Aorta (tissue), 5 donors: ENCODE measurements at regions not wholly inside any gene's neighbourhood (a gene's known extent, or its start where the extent isn't known, plus 50 kb on each side); places are given as distances from the start of the nearest gene placed in this dataset.

Experiments used
- ATAC-seq: fragments of 200-7000 bp; cut with Tn5 transposase; one replicate; pipeline ENCODE4 v1.9.1; 2022; ENCODE audit warnings: moderate library complexity; ENCODE audit not compliant: low FRiP score
- DNase-seq, 2 donors: peaks; one replicate each; pipeline ENCODE4 v3.0.0-alpha.2; 2020
- H3K27ac ChIP-seq, 2 donors: one replicate each; pipeline ENCODE4 v1.5.1; 2013; ENCODE audit warnings: low read length in 2 of 2, mild to moderate bottlenecking in 2 of 2, moderate library complexity in 2 of 2, control low read depth in 1 of 2, inconsistent platforms in 1 of 2, low read depth in 1 of 2
- H3K27me3 ChIP-seq, 2 donors: one replicate each; pipeline ENCODE4 v1.6.1; 2013; ENCODE audit warnings: control low read depth in 1 of 2, low read length in 1 of 2, mild to moderate bottlenecking in 1 of 2, moderate library complexity in 1 of 2; ENCODE audit not compliant: insufficient read depth in 2 of 2, control insufficient read depth in 1 of 2
- H3K36me3 ChIP-seq, 2 donors: one replicate each; pipeline ENCODE4 v1.6.1; 2013; ENCODE audit warnings: control low read depth in 1 of 2, low read length in 1 of 2, mild to moderate bottlenecking in 1 of 2; ENCODE audit not compliant: insufficient read depth in 2 of 2, control insufficient read depth in 1 of 2
- H3K4me1 ChIP-seq, 2 donors: one replicate each; pipeline ENCODE4 v1.6.1; 2013; ENCODE audit warnings: low read length in 2 of 2, control low read depth in 1 of 2, mild to moderate bottlenecking in 1 of 2, moderate library complexity in 1 of 2; ENCODE audit not compliant: insufficient read depth in 2 of 2, control insufficient read depth in 1 of 2
- H3K4me3 ChIP-seq, 2 donors: one replicate each; pipeline ENCODE4 v1.5.1; 2013; ENCODE audit warnings: low read length in 2 of 2, control low read depth in 1 of 2, mild to moderate bottlenecking in 1 of 2
- H3K9me3 ChIP-seq: one replicate; pipeline ENCODE4 v1.6.1; 2013; ENCODE audit warnings: mild to moderate bottlenecking, low read length; ENCODE audit not compliant: control insufficient read depth
- WGBS, 2 donors: extraction: QIAGEN DNeasy Blood & Tissue Kit; methylation state at CpG; one replicate each; pipeline ENCODE4 v1.1.7; 2013; 5-methylcytosine and 5-hydroxymethylcytosine counted together
- intact Hi-C, 2 donors: fragments of 100-400 bp; cut with DNase I; formaldehyde crosslinking; loops; one replicate each; pipeline versions ENCODE4 v1.14.2 to v1.15.0; 2022
- donor health status: healthy with polysubstance abuse.
- donor health status: Bipolar disorder and iron deficiency.
- donor health status: DM: no; HTN: no; CAD: no.
- donor health status: DM: no; HTN: no; CAD: no.
- donor health status: DM: yes; HTN: yes; CAD: no.

DNA sequence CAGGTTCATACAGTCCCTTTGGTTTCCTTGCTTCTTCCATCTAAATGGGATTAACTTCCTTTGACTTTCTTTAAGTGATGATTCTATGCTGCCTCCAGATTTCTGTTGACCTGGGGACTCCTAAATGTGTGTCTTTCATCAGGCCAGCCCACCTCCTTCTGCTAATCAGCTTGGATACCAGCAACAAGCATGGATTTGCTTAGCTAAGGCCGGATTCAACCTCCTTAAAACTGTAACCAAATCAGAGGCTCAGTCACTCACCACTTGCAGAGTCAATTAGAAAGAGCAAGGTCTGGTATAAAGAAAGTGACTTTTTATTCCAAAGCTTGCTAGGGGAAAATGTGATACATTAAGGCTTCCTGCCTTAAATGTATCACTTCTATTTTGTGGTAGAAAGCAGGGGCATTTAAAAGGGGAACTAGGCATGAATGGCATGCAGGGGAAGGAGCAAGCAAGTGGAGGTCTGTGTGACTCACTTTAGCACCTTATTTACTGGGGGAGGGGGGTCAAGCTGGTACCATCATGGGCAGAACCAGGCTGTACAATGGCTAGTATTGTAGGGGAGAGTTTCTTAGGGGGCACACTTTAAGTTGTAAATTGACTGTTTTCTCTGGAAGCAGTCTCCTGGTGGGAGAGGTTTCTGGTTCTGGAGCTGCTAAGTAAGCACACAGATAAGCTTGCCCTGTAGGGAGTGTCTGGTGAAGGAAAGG, 239.0 kb upstream of the PDGFD start:
- DNase-seq (no peak), ATAC-seq (no peak)
- Histone ChIP-seq H3K4me1 (no peaks in the 10 kb centered on the region), H3K4me3 (no peak overlapping the region), H3K27ac (no peak overlapping the region), H3K9me3 (no peaks in the 10 kb centered on the region), H3K36me3 (no peaks in the 10 kb centered on the region), H3K27me3 (no peaks in the 10 kb centered on the region)
- WGBS, 2 donors: 79 to 93% methylated on average over 1 of the region's 1 CpG
- intact Hi-C loops: no loop called here

DNA sequence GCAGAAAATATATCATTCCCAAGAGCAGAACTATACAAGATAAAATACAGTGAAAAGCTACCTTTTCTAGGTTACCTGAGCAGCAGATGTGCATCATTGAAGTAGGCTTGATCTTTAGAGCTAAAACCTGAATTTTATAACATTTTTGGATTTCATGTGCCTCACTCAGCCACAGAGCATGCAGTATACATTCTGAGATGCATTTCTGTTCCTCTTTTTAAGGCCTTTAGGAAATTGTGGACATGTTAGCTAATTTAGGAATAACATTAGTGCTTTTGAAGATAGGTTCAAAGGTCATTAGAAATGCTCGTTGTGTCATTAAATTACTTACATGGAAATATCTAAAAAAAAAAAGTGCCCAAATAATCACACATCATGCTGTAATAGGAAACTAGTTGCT, 230.6 kb upstream of the PDGFD start:
- 70 to 84% methylated on average over 1 of the region's 1 CpG for WGBS, 2 donors
- DNase-seq: no peak
- intact Hi-C loops: no loop called here
- Histone ChIP-seq H3K27me3 (no peaks in the 10 kb centered on the region), H3K4me1 (no peaks in the 10 kb centered on the region), H3K36me3 (no peaks in the 10 kb centered on the region), H3K27ac (no peak overlapping the region), H3K9me3 (no peaks in the 10 kb centered on the region), H3K4me3 (no peak overlapping the region)
- no peak for ATAC-seq

DNA sequence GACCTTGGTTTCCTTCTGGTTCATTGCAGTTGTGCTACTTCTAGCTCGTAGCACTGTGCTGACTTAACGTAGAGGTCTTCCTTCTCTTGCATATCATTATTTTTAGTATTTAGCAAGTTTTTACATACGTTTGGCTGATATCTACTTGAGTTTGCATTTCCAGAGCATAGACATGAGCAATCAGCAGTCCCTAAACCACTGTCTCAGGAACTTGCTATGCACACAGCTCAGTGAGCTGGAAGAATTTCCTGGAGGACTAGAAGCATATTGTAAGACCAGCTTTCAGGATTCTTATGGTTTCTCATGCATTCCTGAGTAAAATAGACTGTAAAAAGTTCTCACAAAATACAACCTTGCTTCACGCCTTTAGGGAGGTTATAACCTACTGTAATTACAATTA, 226.7 kb upstream of the PDGFD start:
- DNase-seq (no peak), ATAC-seq (no peak)
- H3K36me3 ChIP-seq: no peaks in the 10 kb centered on the region
- WGBS, 2 donors: 60 to 76% methylated on average over 4 of the region's 4 CpGs
- H3K4me3 ChIP-seq: no peak overlapping the region
- no peak overlapping the region for H3K27ac ChIP-seq
- intact Hi-C loops: no loop called here
- H3K27me3 ChIP-seq: no peaks in the 10 kb centered on the region
- no peaks in the 10 kb centered on the region for H3K4me1 ChIP-seq
- H3K9me3 ChIP-seq: no peaks in the 10 kb centered on the region

DNA sequence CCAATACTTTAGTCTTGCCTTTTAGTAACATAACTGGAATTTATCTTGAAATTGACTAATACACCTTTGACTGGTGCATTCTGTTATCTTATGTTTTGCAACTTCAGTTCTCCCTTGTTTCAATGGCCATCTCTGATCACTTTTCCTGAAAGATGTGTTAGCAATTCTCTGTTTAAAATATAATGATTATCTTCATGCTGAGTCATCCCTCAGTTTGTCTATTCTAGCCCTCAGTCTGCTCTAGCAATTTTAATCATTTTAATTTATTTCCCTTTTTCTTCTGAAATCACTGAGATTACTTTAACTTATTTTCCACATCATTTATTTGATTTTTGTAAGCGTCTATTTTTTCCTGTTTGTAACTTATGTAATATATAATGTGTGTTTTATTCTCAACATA, 221.9 kb upstream of the PDGFD start:
- Histone ChIP-seq H3K27me3 (no peaks in the 10 kb centered on the region), H3K4me1 (no peaks in the 10 kb centered on the region), H3K4me3 (no peak overlapping the region), H3K27ac (no peak overlapping the region), H3K9me3 (no peaks in the 10 kb centered on the region), H3K36me3 (no peaks in the 10 kb centered on the region)
- DNase-seq (no peak), ATAC-seq (no peak)
- intact Hi-C loops: no loop called here
- 94 to 97% methylated on average over 1 of the region's 1 CpG for WGBS, 2 donors

DNA sequence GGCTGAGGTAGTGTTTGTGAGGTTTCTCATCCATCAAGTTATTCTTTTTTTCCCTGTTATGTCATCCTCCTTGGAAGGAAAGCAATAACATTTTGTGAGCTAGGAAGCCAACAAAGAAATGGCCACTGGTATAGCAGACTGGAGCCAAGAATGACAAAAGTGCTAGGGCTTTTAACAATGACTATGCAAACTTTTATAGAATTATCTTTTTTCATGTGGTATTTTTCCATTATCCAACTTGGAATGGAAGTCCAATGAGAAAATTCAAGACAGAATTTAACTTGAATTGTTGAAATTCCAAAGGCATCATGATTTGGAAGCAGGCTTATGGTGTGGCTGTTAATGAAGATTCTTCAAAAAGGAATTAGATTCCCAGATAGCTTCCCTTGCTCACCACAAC, 216.4 kb upstream of the PDGFD start:
- no peak overlapping the region for H3K4me3 ChIP-seq
- no peak for DNase-seq
- ATAC-seq: no peak
- peak overlapping the region in 1 of 2 donors; percentile 28 for H3K27ac ChIP-seq
- intact Hi-C loops: no loop called here
- H3K36me3 ChIP-seq: no peaks in the 10 kb centered on the region
- H3K27me3 ChIP-seq: no peaks in the 10 kb centered on the region
- no peaks in the 10 kb centered on the region for H3K9me3 ChIP-seq
- H3K4me1 ChIP-seq: no peaks in the 10 kb centered on the region

DNA sequence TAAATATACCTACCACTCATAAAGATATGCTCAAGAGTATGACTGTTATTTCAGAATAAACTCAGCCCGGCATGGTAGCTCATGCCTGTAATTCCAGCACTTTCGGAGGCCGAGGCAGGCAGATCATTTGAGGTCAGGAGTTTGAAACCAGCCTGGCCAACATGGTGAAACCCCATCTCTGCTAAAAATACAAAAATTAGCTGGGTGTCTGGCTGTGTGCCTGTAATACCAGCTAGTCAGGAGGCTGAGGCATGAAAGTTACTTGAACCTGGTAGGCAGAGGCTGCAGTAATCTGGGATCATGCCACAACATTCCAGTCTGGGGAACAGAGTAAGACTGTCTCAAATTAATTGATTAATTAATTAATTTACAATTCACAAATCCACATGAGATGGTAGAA, 208.2 kb upstream of the PDGFD start:
- ATAC-seq: no peak

DNA sequence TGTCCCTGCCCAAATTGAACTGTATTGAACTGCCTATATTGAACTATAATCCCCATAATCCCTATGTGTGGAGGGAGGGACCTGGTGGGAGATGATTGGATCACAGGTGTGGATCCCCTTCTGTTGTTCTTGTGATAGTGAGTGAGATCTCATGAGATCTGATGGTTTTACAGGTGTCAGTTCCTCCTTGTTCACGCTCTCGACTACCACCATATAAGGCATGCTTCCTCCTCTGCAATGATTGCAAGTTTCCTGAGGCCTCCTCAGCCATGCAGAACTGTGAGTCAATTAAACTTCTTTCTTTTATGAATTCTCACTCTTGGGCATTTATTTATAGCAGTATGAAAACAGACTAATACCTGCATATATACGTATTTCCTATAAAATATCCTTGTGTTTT, 206.5 kb upstream of the PDGFD start:
- no peak overlapping the region for H3K4me3 ChIP-seq
- H3K4me1 ChIP-seq: no peaks in the 10 kb centered on the region
- H3K27me3 ChIP-seq: no peaks in the 10 kb centered on the region
- DNase-seq (no peak), ATAC-seq (no peak)
- intact Hi-C loops: no loop called here
- WGBS, 2 donors: 94 to 95% methylated on average over 3 of the region's 3 CpGs
- no peaks in the 10 kb centered on the region for H3K9me3 ChIP-seq
- no peak overlapping the region for H3K27ac ChIP-seq
- H3K36me3 ChIP-seq: no peaks in the 10 kb centered on the region

More for the DNA sequence above, 208.2 kb upstream of the PDGFD start:
- Histone ChIP-seq H3K27ac (no peak overlapping the region), H3K4me3 (no peak overlapping the region), H3K4me1 (no peaks in the 10 kb centered on the region), H3K9me3 (no peaks in the 10 kb centered on the region), H3K27me3 (no peaks in the 10 kb centered on the region), H3K36me3 (no peaks in the 10 kb centered on the region)
- 5% methylated on average over 3 of the region's 3 CpGs for WGBS, 2 donors
- DNase-seq: peak in 1 of 2 donors; percentile 40
- intact Hi-C loops: no loop called here

DNA sequence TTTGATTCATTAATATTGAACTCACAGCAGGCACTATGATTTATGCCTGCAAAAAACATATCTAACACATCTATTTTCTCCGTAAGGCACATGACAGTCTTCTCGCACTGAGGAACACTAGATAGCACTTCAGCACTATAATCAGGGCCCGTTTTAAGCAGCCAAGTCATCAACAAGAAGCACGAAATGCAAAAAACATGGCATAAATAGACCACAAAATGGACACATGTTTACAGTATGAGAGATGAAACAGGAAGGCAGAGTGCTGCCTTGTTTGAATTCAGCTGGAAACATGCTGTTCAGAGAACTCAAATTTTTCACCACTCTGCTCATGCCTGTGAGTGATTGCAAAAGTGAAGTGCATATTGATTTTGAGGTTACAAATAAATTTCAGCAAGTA, 205.8 kb upstream of the PDGFD start:
- no peak for ATAC-seq
- Histone ChIP-seq H3K4me1 (no peaks in the 10 kb centered on the region), H3K9me3 (no peaks in the 10 kb centered on the region), H3K27ac (no peak overlapping the region), H3K4me3 (no peak overlapping the region), H3K36me3 (no peaks in the 10 kb centered on the region), H3K27me3 (no peaks in the 10 kb centered on the region)
- no peak for DNase-seq
- WGBS, 2 donors: 87 to 88% methylated on average over 4 of the region's 4 CpGs
- intact Hi-C loops: no loop called here

DNA sequence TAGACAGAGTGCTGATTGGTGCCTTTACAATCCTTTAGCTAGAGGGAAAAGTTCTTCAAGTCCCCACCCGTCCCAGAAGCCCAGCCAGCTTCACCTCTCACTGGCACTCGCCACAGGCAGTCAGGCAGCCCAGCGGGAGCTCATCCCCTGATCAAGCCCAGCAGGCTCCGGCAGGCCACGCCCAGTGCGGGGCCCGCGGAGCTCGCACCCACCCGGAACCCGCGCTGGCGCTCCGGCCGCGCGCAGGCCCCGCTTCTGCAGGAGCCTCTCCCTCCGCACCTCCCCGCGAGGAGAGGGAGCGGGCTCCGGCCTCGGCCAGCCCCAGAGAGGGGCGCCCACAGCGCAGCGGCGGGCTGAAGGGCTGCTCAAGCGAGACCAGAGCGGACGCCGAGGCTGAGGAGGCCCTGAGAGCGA, 202.4 kb upstream of the PDGFD start:
- intact Hi-C loops: no loop called here
- Histone ChIP-seq H3K9me3 (no peaks in the 10 kb centered on the region), H3K27ac (no peak overlapping the region), H3K4me3 (no peak overlapping the region), H3K27me3 (no peaks in the 10 kb centered on the region), H3K4me1 (no peaks in the 10 kb centered on the region), H3K36me3 (no peaks in the 10 kb centered on the region)
- 89 to 90% methylated on average over 33 of the region's 33 CpGs for WGBS, 2 donors
- no peak for ATAC-seq
- DNase-seq: peak in 1 of 2 donors; percentile 71
